Activated T-cell treated with anti-CD3 and anti-CD28 coated beads, Interleukin-2, amount 50 U/mL, for 72 hours (primary cell): ENCODE measurements at regions not wholly inside any gene's neighbourhood (a gene's known extent, or its start where the extent isn't known, plus 50 kb on each side); places are given as distances from the start of the nearest gene placed in this dataset.

Source experiments
- ATAC-seq, 2 donors: fragments of 150-1000 bp; cut with Tn5 transposase; replicated peaks in 1 of 2; 2 replicates each; pipeline ENCODE4 v1.10.0; 2021; ENCODE audit warnings: moderate library complexity in 2 of 2, mild to moderate bottlenecking in 1 of 2
- DNase-seq, 2 donors: peaks; one replicate each; pipeline ENCODE4 v3.0.0; 2021 to 2022; ENCODE audit warnings: mixed read lengths in 1 of 2
- H3K27ac Mint-ChIP-seq: one replicate; pipeline ENCODE4 v1.8.0; 2022; ENCODE audit warnings: mild to moderate bottlenecking, moderate library complexity, mixed read lengths
- H3K27me3 Mint-ChIP-seq: one replicate; pipeline ENCODE4 v1.8.0; 2022; ENCODE audit warnings: low read depth, mixed read lengths
- H3K36me3 Mint-ChIP-seq, 2 donors: one replicate each; pipeline ENCODE4 v1.8.0; 2022; ENCODE audit warnings: mixed read lengths in 2 of 2, mild to moderate bottlenecking in 1 of 2; ENCODE audit not compliant: insufficient read depth in 2 of 2
- H3K4me1 Mint-ChIP-seq: one replicate; pipeline ENCODE4 v1.8.0; 2022; ENCODE audit warnings: low read depth, mixed read lengths
- H3K4me3 Mint-ChIP-seq, 2 donors: one replicate each; pipeline ENCODE4 v1.8.0; 2022; ENCODE audit warnings: mild to moderate bottlenecking in 2 of 2, mixed read lengths in 2 of 2, moderate library complexity in 2 of 2
- H3K9me3 Mint-ChIP-seq, 2 donors: one replicate each; pipeline ENCODE4 v1.8.0; 2022; ENCODE audit warnings: mixed read lengths in 2 of 2

DNA sequence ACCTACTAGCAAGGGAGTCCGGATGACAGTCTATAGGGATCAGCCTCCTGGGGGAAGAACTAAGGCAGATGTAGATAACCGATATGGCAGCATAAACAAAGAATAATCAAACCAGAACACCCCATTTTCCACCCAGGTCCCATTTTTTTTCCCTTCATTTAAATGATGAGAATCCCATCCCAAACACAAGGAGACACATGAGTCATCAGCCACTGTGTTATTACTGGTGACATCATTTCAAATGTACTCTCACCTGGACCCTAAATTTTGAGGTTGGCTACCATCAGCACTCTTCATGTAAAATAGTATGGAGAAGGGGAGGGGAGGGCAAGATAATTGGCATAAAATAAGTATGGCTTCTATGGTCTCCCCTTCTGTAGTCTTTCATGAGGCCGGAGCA lies 108.9 kb upstream of the GUCA2B start:
- Mint-ChIP-seq H3K27me3 (peaks cover 17% of the 10 kb centered on the region), H3K4me1 (no peaks in the 10 kb centered on the region), H3K36me3 (no peaks in the 10 kb centered on the region), H3K27ac (no peak overlapping the region), H3K4me3 (no peak overlapping the region), H3K9me3 (peaks cover 0 to 1% of the 10 kb centered on the region in 2 donors)
- ATAC-seq, result no peak
- no peak for DNase-seq

GRCh38 chr1:42043811-42044210 lies 109.4 kb upstream of the GUCA2B start:
- ATAC-seq (no peak), DNase-seq (no peak)
- Mint-ChIP-seq H3K36me3 (no peaks in the 10 kb centered on the region), H3K4me1 (no peaks in the 10 kb centered on the region), H3K27me3 (peaks cover 12% of the 10 kb centered on the region), H3K4me3 (no peak overlapping the region), H3K27ac (no peak overlapping the region), H3K9me3 (peaks cover 0 to 1% of the 10 kb centered on the region in 2 donors)

GRCh38 chr1:42043182-42043581 lies 110.0 kb upstream of the GUCA2B start:
- no peak for ATAC-seq
- Mint-ChIP-seq H3K4me3 (no peak overlapping the region), H3K36me3 (no peaks in the 10 kb centered on the region), H3K4me1 (no peaks in the 10 kb centered on the region), H3K27ac (no peak overlapping the region), H3K9me3 (peaks cover 0 to 1% of the 10 kb centered on the region in 2 donors), H3K27me3 (peaks cover 5% of the 10 kb centered on the region)
- no peak for DNase-seq

- no peak overlapping the region for H3K4me3 Mint-ChIP-seq
- no peaks in the 10 kb centered on the region for H3K36me3 Mint-ChIP-seq
- no peak overlapping the region for H3K27ac Mint-ChIP-seq
- no peak for DNase-seq
- H3K4me1 Mint-ChIP-seq, result no peaks in the 10 kb centered on the region
- peaks cover 0 to 1% of the 10 kb centered on the region in 2 donors for H3K9me3 Mint-ChIP-seq
- peaks cover 5% of the 10 kb centered on the region for H3K27me3 Mint-ChIP-seq
- no peak for ATAC-seq
Measured at GRCh38 chr1:42041031-42041430, 112.2 kb upstream of the GUCA2B start.

DNA sequence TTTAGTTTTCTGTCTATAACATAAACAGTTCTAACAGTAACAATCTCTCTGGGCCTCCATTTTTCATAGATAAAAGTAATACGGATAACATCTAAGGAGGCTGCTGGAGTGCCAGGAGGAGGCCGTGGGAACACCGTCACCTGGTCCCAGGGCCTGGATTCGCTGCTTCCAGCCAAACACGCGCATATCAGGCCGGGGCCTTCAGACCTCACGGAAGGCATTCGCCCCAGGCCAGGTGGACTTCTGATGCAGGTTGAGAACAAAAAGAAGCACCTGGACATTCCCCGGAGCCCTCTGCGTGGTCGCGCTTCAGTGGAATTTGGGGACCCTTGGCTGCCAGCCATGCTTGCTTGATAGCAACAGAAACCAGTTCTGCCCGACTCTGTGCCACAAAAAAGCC lies 113.1 kb upstream of the GUCA2B start:
- DNase-seq (no peak), ATAC-seq (no peak)
- peaks cover 0 to 1% of the 10 kb centered on the region in 2 donors for H3K9me3 Mint-ChIP-seq
- peaks cover 5% of the 10 kb centered on the region for H3K27me3 Mint-ChIP-seq
- H3K4me1 Mint-ChIP-seq, result no peaks in the 10 kb centered on the region
- no peaks in the 10 kb centered on the region for H3K36me3 Mint-ChIP-seq
- no peak overlapping the region for H3K4me3 Mint-ChIP-seq
- no peak overlapping the region for H3K27ac Mint-ChIP-seq

GRCh38 chr1:42038261-42038660 lies 114.9 kb upstream of the GUCA2B start:
- no peak for ATAC-seq
- Mint-ChIP-seq H3K9me3 (no peaks in the 10 kb centered on the region), H3K27ac (no peak overlapping the region), H3K4me1 (peaks cover 17% of the 10 kb centered on the region), H3K27me3 (no peaks in the 10 kb centered on the region), H3K36me3 (no peaks in the 10 kb centered on the region), H3K4me3 (no peak overlapping the region)
- no peak for DNase-seq

DNA sequence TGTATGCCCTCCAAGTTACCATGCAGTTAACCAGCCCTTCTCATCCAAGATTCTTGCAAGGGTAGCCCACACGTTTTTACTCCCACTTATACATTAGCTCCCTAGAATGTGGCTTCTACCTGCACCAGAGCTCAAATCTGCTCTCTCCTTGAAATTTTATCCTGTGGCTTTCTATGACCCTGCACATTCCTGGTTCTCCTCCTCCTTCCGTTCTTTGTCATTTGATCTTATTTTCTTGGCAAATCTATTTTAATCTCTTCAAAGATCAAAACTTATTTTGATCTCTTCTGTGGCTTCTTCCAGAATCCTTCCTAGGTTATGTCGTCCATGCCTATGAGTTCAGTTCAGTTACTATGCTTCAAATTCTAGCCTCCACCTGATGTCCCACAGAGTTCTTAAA lies 115.6 kb upstream of the GUCA2B start:
- Mint-ChIP-seq H3K36me3 (no peaks in the 10 kb centered on the region), H3K4me1 (peaks cover 24% of the 10 kb centered on the region), H3K9me3 (no peaks in the 10 kb centered on the region), H3K27me3 (no peaks in the 10 kb centered on the region), H3K4me3 (no peak overlapping the region), H3K27ac (no peak overlapping the region)
- DNase-seq, result no peak
- ATAC-seq, result no peak

- Mint-ChIP-seq H3K27ac (no peak overlapping the region), H3K36me3 (no peaks in the 10 kb centered on the region), H3K4me3 (no peak overlapping the region), H3K4me1 (peaks cover 28% of the 10 kb centered on the region), H3K9me3 (no peaks in the 10 kb centered on the region), H3K27me3 (no peaks in the 10 kb centered on the region)
- no peak for ATAC-seq
- no peak for DNase-seq
Measured at GRCh38 chr1:42037161-42037560, 116.0 kb upstream of the GUCA2B start.

DNA sequence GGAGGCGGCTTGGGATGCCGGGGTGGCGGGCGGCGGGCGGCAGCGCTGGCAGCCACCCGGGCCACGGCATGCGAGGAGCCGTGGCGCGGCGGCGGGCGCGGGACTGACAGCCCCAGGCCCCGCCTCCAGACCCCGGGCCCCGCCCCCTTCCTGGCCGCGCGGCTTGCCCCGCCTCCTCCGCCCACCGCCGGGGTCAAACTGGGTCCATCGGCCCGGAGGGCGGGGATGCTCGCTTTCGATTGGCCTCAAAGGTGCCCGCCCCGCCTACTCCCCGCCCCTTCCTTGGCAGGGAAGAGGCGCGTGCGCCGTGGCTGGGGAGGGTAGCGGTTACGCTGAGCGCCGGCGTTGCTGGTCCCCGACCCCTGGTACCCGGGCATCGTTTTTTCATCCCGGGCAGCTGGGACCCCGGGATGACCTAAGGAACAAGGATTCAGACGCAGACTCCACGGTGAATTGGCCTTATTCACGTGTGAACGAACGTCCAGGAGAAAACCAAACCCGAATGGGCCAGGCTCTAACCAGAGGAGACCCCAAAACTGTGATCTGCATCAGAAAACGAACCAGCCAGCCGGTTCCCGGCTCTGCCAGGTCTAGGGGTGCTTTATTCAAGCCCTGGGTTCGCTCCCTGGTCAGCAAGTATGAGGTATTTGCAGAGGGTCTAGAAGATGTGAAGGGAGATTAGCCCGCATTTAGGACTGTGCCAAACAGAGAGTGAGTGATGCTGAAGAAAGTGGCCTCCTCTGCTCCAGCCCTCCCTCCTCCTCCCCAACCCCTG lies 117.2 kb upstream of the GUCA2B start:
- no peaks in the 10 kb centered on the region for H3K36me3 Mint-ChIP-seq
- H3K27me3 Mint-ChIP-seq, result no peaks in the 10 kb centered on the region
- peak overlapping the region; percentile 82 to 89 for H3K4me3 Mint-ChIP-seq
- ATAC-seq (peak; percentile 92 to 93), DNase-seq (peak; percentile 98 to 99)
- no peak overlapping the region for H3K27ac Mint-ChIP-seq
- peaks cover 40% of the 10 kb centered on the region for H3K4me1 Mint-ChIP-seq
- no peaks in the 10 kb centered on the region for H3K9me3 Mint-ChIP-seq

- H3K27me3 Mint-ChIP-seq, result no peaks in the 10 kb centered on the region
- DNase-seq (peak in 1 of 2 donors; percentile 62), ATAC-seq (peak; percentile 77 to 80)
- H3K27ac Mint-ChIP-seq, result peak overlapping the region; percentile 53
- H3K4me1 Mint-ChIP-seq, result peaks cover 47% of the 10 kb centered on the region
- H3K36me3 Mint-ChIP-seq, result no peaks in the 10 kb centered on the region
- no peaks in the 10 kb centered on the region for H3K9me3 Mint-ChIP-seq
- peak overlapping the region; percentile 72 to 74 for H3K4me3 Mint-ChIP-seq
Measured at GRCh38 chr1:42035205-42035829, 116.6 kb upstream of the HIVEP3 start.

DNA sequence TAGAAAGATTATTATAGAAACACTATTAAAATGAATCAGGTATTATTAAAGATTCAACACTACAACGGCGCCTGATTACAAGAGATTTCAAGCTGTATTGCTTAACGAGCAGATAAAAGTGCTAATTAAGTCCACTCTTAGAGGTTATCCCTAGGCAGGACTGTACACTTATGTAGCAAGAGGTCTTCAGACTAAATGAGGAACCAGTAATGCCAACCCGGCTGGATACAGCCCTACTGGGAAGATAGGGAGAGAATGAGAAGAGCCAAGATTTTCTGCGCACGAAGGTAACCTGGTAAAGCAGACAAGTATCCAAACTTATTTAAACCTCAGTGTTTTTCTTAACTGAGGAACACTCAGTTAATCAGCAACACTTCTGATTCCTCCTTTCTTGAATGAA lies 115.7 kb upstream of the HIVEP3 start:
- DNase-seq, result no peak
- peak overlapping the region; percentile 72 to 74 for H3K4me3 Mint-ChIP-seq
- ATAC-seq, result no peak
- H3K27ac Mint-ChIP-seq, result peak overlapping the region; percentile 2
- H3K36me3 Mint-ChIP-seq, result no peaks in the 10 kb centered on the region
- H3K9me3 Mint-ChIP-seq, result no peaks in the 10 kb centered on the region
- peaks cover 48% of the 10 kb centered on the region for H3K4me1 Mint-ChIP-seq
- H3K27me3 Mint-ChIP-seq, result no peaks in the 10 kb centered on the region

DNA sequence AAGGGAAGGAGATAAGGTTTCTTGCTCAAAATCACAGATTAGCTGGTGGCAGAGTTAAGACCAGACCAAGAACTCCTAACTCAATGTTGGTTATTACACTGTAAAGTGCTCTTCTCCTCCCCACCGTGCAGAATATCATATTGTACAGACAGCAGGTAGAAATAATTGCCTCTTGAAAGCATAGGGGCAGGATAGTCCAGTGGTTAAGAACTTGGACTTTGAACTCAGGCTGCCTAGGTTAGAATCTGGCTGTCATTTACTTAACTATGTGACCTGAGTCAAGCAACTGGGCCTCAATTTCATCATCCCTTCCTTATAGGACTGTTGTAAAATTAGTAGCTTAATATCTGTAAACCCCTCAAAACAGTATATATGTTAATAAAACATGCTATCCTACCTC lies 114.9 kb upstream of the HIVEP3 start:
- Mint-ChIP-seq H3K27ac (no peak overlapping the region), H3K4me3 (peak overlapping the region in 1 of 2 donors; percentile 74), H3K36me3 (no peaks in the 10 kb centered on the region), H3K9me3 (no peaks in the 10 kb centered on the region), H3K27me3 (no peaks in the 10 kb centered on the region), H3K4me1 (peaks cover 48% of the 10 kb centered on the region)
- no peak for DNase-seq
- ATAC-seq, result no peak

DNA sequence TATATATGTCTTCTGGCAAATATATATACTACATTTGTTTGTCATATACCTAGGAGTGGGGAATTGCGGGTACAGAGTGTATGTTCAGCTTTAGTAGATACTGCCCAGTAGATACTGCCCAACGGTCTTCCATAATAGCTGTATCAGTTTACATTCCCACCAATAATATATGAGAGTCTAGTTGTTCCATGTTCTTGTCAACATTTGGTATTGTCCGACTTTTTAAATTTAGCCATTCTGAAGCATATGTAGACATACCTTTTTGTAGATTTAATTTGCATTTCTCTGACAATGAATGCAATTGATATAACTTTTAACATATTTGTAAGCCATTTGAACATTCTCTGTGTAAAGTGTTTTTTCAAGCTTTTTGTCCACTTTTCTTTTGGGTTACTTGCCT lies 99.0 kb upstream of the HIVEP3 start:
- Mint-ChIP-seq H3K9me3 (peaks cover 3 to 5% of the 10 kb centered on the region in 2 donors), H3K4me1 (peaks cover 52% of the 10 kb centered on the region), H3K4me3 (no peak overlapping the region), H3K27ac (no peak overlapping the region), H3K36me3 (peaks cover 1 to 17% of the 10 kb centered on the region in 2 donors), H3K27me3 (no peaks in the 10 kb centered on the region)
- ATAC-seq (no peak), DNase-seq (no peak)
